ENCODE measurements at regions not wholly inside any gene's neighbourhood (a gene's known extent, or its start where the extent isn't known, plus 50 kb on each side); places are given as distances from the start of the nearest gene placed in this dataset.

DNA sequence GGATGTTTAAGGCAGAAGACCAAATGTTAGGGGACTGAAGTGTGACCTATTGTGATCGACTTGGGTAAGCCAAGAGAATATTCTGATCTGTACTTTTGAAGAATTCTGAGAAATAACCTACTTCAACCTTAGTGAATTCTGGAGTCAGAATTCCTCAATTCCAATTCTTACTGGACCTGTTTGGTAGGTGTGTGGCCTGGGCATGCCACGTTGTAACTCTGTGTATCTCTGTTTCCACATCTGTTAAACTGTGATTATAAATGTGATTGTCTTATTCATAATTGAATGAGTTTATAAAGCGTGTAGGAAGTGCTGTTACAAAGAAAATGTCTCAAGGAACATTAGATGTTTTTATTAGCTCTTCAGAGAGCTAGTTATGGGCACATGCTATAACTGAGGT is 64.5 kb downstream of the TUSC1 start:
- Histone ChIP-seq H3K27me3 (no peaks in the 10 kb centered on the region), H3K27ac (no peak overlapping the region), H3K4me1 (no peaks in the 10 kb centered on the region), H3K9me3 (no peaks in the 10 kb centered on the region), H3K4me3 (no peak overlapping the region), H3K36me3 (no peaks in the 10 kb centered on the region)
- TF ChIP-seq, protein P1, sequence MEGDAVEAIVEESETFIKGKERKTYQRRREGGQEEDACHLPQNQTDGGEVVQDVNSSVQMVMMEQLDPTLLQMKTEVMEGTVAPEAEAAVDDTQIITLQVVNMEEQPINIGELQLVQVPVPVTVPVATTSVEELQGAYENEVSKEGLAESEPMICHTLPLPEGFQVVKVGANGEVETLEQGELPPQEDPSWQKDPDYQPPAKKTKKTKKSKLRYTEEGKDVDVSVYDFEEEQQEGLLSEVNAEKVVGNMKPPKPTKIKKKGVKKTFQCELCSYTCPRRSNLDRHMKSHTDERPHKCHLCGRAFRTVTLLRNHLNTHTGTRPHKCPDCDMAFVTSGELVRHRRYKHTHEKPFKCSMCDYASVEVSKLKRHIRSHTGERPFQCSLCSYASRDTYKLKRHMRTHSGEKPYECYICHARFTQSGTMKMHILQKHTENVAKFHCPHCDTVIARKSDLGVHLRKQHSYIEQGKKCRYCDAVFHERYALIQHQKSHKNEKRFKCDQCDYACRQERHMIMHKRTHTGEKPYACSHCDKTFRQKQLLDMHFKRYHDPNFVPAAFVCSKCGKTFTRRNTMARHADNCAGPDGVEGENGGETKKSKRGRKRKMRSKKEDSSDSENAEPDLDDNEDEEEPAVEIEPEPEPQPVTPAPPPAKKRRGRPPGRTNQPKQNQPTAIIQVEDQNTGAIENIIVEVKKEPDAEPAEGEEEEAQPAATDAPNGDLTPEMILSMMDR (IDR thresholded peaks at IDR 0.05), result no peak
- no peak for DNase-seq (ENCODE audit: low spot score in 2 of 2)
- intact Hi-C loops (cut with DNase I), result no loop called here

DNA sequence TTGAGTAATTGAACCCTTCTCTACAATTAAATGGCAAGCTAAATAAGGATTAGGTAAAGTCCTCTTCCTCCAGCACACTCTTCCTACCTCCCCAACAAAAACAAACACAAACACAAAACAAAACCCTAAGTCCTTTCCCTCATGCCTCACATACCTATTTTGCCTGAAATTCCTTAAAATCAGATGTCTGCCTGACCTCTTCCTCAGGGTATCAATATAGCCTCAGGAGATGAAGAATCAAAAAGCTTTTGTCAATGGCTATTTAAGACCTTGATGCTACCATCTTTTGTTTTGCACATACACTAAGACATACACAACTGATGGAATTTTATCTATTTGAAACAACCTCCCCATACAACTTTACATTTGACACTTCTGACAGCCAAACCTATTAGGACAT is 75.1 kb downstream of the TUSC1 start:
- no peak overlapping the region for H3K27ac ChIP-seq
- intact Hi-C loops (cut with DNase I), result no loop called here

DNA sequence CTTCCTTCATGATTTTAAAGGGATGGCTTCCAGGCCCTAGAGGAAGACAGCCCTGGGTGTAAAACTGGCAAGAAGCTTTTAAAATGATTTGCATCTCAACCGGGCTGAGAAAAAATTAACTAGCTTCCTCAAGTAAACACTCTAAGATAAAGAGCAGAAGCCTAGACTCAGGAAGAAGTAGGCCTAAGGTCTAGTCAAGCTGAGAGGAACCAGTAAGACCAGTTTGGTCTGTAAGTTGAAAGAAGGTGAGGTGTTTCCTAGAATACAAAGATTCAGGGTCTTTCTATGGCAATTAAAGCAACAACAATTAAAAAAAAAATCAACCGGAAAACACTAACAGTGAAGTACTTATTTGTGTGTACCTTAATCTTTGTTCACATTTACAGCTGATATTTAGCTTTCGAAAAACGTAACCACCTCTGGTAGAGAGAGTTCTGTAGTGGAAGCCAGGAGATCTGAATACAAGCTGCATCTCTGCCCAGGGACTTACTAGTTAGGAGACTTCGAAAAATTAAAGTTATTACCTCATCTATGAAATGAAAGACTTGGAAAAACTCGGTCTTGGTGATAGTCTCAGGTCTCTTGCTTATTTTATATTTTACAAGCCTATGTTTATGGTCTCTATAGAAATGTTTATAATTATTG is 75.7 kb downstream of the TUSC1 start:
- Histone ChIP-seq H3K27me3 (no peaks in the 10 kb centered on the region), H3K4me1 (no peaks in the 10 kb centered on the region), H3K27ac (no peak overlapping the region), H3K36me3 (no peaks in the 10 kb centered on the region), H3K4me3 (no peak overlapping the region), H3K9me3 (no peaks in the 10 kb centered on the region)
- TF ChIP-seq, protein P1 (IDR thresholded peaks at IDR 0.05), result no peak
- intact Hi-C loops (cut with DNase I), result no loop called here
- DNase-seq (ENCODE audit: low spot score in 2 of 2), result no peak

More for the DNA sequence above, 75.1 kb downstream of the TUSC1 start:
- H3K4me1 ChIP-seq, result no peaks in the 10 kb centered on the region
- no peaks in the 10 kb centered on the region for H3K36me3 ChIP-seq
- no peak for DNase-seq (ENCODE audit: low spot score in 2 of 2)
- H3K4me3 ChIP-seq, result no peak overlapping the region
- H3K9me3 ChIP-seq, result no peaks in the 10 kb centered on the region
- TF ChIP-seq, protein P1 (IDR thresholded peaks at IDR 0.05), result no peak
- no peaks in the 10 kb centered on the region for H3K27me3 ChIP-seq

DNA sequence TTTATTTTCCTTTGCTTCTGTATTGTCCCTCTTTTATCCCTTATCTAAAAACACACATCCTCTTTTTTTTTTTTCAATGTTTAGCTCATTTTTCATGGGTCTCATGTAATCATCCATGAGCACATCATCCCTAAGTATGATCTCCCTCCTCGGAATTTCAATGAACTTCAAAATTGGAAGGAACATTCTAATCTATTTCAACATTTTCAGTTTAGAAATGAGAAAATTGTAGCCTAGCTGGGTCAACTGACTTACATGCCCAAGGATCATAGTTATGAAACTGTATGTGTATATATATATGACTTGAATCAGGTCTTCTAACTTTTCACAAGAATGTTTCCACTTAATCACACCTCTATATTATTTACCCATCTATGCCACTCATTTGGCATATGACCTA is 77.7 kb downstream of the TUSC1 start:
- no peak for DNase-seq (ENCODE audit: low spot score in 2 of 2)
- Histone ChIP-seq H3K27ac (no peak overlapping the region), H3K4me3 (no peak overlapping the region), H3K27me3 (no peaks in the 10 kb centered on the region), H3K9me3 (no peaks in the 10 kb centered on the region), H3K4me1 (no peaks in the 10 kb centered on the region), H3K36me3 (no peaks in the 10 kb centered on the region)
- TF ChIP-seq, protein P1 (IDR thresholded peaks at IDR 0.05), result no peak
- intact Hi-C loops (cut with DNase I), result no loop called here

DNA sequence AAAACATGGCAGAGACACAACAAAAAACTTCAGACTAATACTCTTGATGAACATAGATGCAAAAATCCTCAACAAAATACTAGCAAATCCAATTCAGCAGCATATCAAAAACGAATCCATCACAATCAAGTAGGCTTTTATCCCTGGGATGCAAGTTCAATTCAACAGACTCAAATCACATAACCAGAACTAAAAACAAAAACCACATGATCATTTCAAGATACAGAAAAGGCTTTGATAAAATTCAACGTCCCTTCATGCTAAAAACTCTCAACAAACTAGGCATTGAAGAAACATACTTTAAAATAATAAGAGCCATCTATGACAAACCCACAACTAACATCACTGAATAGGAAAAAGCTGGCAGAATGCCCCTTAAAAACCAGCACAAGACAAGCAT is 93.6 kb downstream of the TUSC1 start:
- H3K27me3 ChIP-seq, result no peaks in the 10 kb centered on the region
- no peak overlapping the region for H3K4me3 ChIP-seq
- no peaks in the 10 kb centered on the region for H3K9me3 ChIP-seq
- no peak overlapping the region for H3K27ac ChIP-seq
- H3K4me1 ChIP-seq, result no peaks in the 10 kb centered on the region
- no peak for DNase-seq (ENCODE audit: low spot score in 2 of 2)
- TF ChIP-seq, protein P1 (IDR thresholded peaks at IDR 0.05), result no peak
- H3K36me3 ChIP-seq, result no peaks in the 10 kb centered on the region
- intact Hi-C loops (cut with DNase I), result no loop called here

DNA sequence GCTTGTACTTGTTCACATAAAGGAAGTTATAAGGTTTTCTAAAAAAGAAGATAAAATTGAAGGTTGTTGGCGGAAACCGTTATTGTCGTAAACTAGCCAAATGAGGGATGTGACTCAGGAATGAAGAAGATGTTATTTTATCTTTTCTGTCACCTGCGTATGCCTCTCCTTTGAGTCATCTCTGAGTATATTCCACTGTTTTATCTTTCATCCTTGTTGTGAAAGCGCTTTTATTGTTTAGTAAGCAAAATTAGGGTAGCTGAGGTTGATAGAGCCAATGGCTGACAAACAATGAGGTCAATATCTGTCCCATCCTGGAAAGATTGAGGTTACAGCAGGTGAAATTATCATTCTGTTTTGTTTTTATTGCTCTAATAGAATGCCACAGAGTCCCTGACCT is 105.0 kb downstream of the TUSC1 start:
- intact Hi-C loops (cut with DNase I), result no loop called here

More for the DNA sequence above, 105.0 kb downstream of the TUSC1 start:
- Histone ChIP-seq H3K27me3 (no peaks in the 10 kb centered on the region), H3K27ac (no peak overlapping the region), H3K4me1 (no peaks in the 10 kb centered on the region), H3K36me3 (no peaks in the 10 kb centered on the region), H3K4me3 (no peak overlapping the region), H3K9me3 (no peaks in the 10 kb centered on the region)
- no peak for DNase-seq (ENCODE audit: low spot score in 2 of 2)
- TF ChIP-seq, protein P1 (IDR thresholded peaks at IDR 0.05), result no peak

Measured in ascending aorta (tissue), 2 donors.